Tibial nerve (tissue), 4 donors: ENCODE measurements at regions not wholly inside any gene's neighbourhood (a gene's known extent, or its start where the extent isn't known, plus 50 kb on each side); places are given as distances from the start of the nearest gene placed in this dataset.

Source experiments
- EP300 ChIP-seq, 2 donors: sonication (generic); formaldehyde crosslinking; IDR thresholded peaks; one replicate each; pipeline ENCODE4 v1.6.1; 2017; ENCODE audit warnings: antibody characterized with exemption in 2 of 2, mild to moderate bottlenecking in 1 of 2
- POLR2A ChIP-seq, 2 donors: fragments of 450-650 bp; IDR thresholded peaks; one replicate each; pipeline ENCODE4 v1.6.1; 2017; ENCODE audit warnings: antibody characterized with exemption in 2 of 2, mild to moderate bottlenecking in 2 of 2, moderate library complexity in 2 of 2
- TF ChIP-seq, protein P1 (sequence below), 5 experiments: fragments of 200-600 bp in 3 of 5; fragments of 450-650 bp in 2 of 5; sonication (generic) in 3 of 5; IDR thresholded peaks; one replicate each; pipeline ENCODE4 v1.5.1; 2016 to 2019; ENCODE audit warnings: antibody characterized with exemption in 5 of 5, mild to moderate bottlenecking in 3 of 5, moderate library complexity in 2 of 5

DNA sequence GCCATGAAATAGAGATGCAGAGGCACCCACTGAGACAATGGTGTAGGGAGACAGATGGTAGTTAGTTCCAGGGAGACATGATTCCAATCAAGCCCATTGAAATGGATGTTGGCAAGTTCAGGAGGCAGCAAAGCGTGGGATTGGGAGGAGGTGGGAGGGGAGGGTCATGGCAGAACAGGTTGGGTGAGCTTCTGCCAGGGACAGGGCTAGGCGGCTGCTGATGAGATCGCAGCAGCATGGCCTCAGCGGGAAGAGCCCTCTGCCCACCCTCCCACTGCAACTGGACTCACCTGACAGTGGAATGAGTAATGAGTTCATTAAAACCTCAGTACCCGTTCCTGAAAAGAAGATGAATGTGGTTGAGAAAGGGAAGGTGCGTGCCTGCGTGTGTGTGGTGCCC, 418.2 kb downstream of the CDK5RAP2 start:
- TF ChIP-seq, protein P1, sequence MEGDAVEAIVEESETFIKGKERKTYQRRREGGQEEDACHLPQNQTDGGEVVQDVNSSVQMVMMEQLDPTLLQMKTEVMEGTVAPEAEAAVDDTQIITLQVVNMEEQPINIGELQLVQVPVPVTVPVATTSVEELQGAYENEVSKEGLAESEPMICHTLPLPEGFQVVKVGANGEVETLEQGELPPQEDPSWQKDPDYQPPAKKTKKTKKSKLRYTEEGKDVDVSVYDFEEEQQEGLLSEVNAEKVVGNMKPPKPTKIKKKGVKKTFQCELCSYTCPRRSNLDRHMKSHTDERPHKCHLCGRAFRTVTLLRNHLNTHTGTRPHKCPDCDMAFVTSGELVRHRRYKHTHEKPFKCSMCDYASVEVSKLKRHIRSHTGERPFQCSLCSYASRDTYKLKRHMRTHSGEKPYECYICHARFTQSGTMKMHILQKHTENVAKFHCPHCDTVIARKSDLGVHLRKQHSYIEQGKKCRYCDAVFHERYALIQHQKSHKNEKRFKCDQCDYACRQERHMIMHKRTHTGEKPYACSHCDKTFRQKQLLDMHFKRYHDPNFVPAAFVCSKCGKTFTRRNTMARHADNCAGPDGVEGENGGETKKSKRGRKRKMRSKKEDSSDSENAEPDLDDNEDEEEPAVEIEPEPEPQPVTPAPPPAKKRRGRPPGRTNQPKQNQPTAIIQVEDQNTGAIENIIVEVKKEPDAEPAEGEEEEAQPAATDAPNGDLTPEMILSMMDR (IDR thresholded peaks at IDR 0.05): no peak
- TF ChIP-seq POLR2A (IDR thresholded peaks at IDR 0.05) (no peak), EP300 (IDR thresholded peaks at IDR 0.05) (no peak)
